ENCODE measurements at regions not wholly inside any gene's neighbourhood (a gene's known extent, or its start where the extent isn't known, plus 50 kb on each side); places are given as distances from the start of the nearest gene placed in this dataset.

GRCh38 chr14:100467046-100467750 lies 120.0 kb downstream of the BEGAIN start:
- Histone ChIP-seq H3K27ac (replicated peaks) (no peak overlapping the region), H3K36me3 (peaks cover 23% of the 10 kb centered on the region), H3K4me3 (no peak overlapping the region), H3K9me3 (replicated peaks) (no peaks in the 10 kb centered on the region), H3K27me3 (ENCODE audit: low read depth) (no peaks in the 10 kb centered on the region), H3K4me1 (no peaks in the 10 kb centered on the region)
- TF ChIP-seq, protein P1, sequence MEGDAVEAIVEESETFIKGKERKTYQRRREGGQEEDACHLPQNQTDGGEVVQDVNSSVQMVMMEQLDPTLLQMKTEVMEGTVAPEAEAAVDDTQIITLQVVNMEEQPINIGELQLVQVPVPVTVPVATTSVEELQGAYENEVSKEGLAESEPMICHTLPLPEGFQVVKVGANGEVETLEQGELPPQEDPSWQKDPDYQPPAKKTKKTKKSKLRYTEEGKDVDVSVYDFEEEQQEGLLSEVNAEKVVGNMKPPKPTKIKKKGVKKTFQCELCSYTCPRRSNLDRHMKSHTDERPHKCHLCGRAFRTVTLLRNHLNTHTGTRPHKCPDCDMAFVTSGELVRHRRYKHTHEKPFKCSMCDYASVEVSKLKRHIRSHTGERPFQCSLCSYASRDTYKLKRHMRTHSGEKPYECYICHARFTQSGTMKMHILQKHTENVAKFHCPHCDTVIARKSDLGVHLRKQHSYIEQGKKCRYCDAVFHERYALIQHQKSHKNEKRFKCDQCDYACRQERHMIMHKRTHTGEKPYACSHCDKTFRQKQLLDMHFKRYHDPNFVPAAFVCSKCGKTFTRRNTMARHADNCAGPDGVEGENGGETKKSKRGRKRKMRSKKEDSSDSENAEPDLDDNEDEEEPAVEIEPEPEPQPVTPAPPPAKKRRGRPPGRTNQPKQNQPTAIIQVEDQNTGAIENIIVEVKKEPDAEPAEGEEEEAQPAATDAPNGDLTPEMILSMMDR (IDR thresholded peaks at IDR 0.05; ENCODE audit: borderline replicate concordance) = no peak
- intact Hi-C loops (cut with micrococcal nuclease) = no loop called here
- DNase-seq = no peak

DNA sequence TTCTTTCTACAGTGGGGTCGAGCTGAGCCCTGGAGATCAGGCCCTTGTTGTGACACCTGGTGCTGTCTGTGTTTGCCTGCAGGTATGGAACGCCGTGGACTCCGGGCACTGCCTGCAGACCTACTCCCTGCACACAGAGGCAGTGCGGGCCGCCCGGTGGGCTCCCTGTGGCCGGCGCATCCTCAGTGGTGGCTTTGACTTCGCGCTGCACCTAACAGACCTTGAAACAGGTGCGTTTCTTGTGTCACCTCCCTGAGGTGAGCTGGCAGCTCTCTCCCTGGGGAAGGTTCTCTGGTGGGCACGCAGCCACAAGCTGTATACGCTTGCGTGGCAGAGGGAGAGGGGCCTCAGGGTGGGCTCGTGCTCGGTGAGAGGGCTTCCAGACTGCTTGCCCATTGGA lies 119.3 kb downstream of the BEGAIN start:
- no peaks in the 10 kb centered on the region for H3K9me3 ChIP-seq (replicated peaks)
- H3K4me1 ChIP-seq = no peaks in the 10 kb centered on the region
- no peaks in the 10 kb centered on the region for H3K27me3 ChIP-seq (ENCODE audit: low read depth)
- no peak for DNase-seq
- H3K4me3 ChIP-seq = no peak overlapping the region
- H3K36me3 ChIP-seq = peaks cover 24% of the 10 kb centered on the region
- no peak overlapping the region for H3K27ac ChIP-seq (replicated peaks)
- intact Hi-C loops (cut with micrococcal nuclease) = no loop called here
- TF ChIP-seq, protein P1 (IDR thresholded peaks at IDR 0.05; ENCODE audit: borderline replicate concordance) = no peak

GRCh38 chr14:100468557-100468956 lies 118.7 kb downstream of the BEGAIN start:
- Histone ChIP-seq H3K36me3 (peaks cover 24% of the 10 kb centered on the region), H3K4me3 (no peak overlapping the region), H3K27ac (replicated peaks) (no peak overlapping the region), H3K27me3 (ENCODE audit: low read depth) (no peaks in the 10 kb centered on the region), H3K9me3 (replicated peaks) (no peaks in the 10 kb centered on the region), H3K4me1 (no peaks in the 10 kb centered on the region)
- TF ChIP-seq, protein P1 (IDR thresholded peaks at IDR 0.05; ENCODE audit: borderline replicate concordance) = no peak
- no peak for DNase-seq
- intact Hi-C loops (cut with micrococcal nuclease) = no loop called here

GRCh38 chr14:100469632-100470522 lies 117.3 kb downstream of the BEGAIN start:
- TF ChIP-seq, protein P1 (IDR thresholded peaks at IDR 0.05; ENCODE audit: borderline replicate concordance) = no peak
- H3K36me3 ChIP-seq = peaks cover 24% of the 10 kb centered on the region
- no peaks in the 10 kb centered on the region for H3K4me1 ChIP-seq
- H3K27ac ChIP-seq (replicated peaks) = no peak overlapping the region
- H3K27me3 ChIP-seq (ENCODE audit: low read depth) = no peaks in the 10 kb centered on the region
- intact Hi-C loops (cut with micrococcal nuclease) = no loop called here
- no peak for DNase-seq
- no peaks in the 10 kb centered on the region for H3K9me3 ChIP-seq (replicated peaks)
- H3K4me3 ChIP-seq = no peak overlapping the region

- Histone ChIP-seq H3K4me3 (no peak overlapping the region), H3K36me3 (peaks cover 24% of the 10 kb centered on the region), H3K27me3 (ENCODE audit: low read depth) (no peaks in the 10 kb centered on the region), H3K4me1 (no peaks in the 10 kb centered on the region), H3K9me3 (replicated peaks) (no peaks in the 10 kb centered on the region), H3K27ac (replicated peaks) (no peak overlapping the region)
- TF ChIP-seq, protein P1 (IDR thresholded peaks at IDR 0.05; ENCODE audit: borderline replicate concordance) = no peak
- no peak for DNase-seq
- intact Hi-C loops (cut with micrococcal nuclease) = no loop called here
Measured at GRCh38 chr14:100470523-100470897, 116.7 kb downstream of the BEGAIN start.

All from left ventricle myocardium inferior (tissue), 1 donor.